ENCODE measurements at regions not wholly inside any gene's neighbourhood (a gene's known extent, or its start where the extent isn't known, plus 50 kb on each side); places are given as distances from the start of the nearest gene placed in this dataset.

- no peak for TF ChIP-seq CTCF (IDR thresholded peaks at IDR 0.05; ENCODE audit: insufficient read depth, missing control alignments)
- DNase-seq (ENCODE audit: insufficient read length, low spot score), result no peak
- no peak for FAIRE-seq
Measured at GRCh38 chr12:25372002-25372401, 121.3 kb upstream of the KRAS start.

- peak; percentile 60 for FAIRE-seq
- no peak for DNase-seq (ENCODE audit: insufficient read length, low spot score)
Measured at GRCh38 chr12:25368557-25368956, 117.8 kb upstream of the KRAS start.

GRCh38 chr12:25366122-25366521 lies 115.4 kb upstream of the KRAS start:
- no peak for TF ChIP-seq CTCF (IDR thresholded peaks at IDR 0.05; ENCODE audit: insufficient read depth, missing control alignments)
- DNase-seq (ENCODE audit: insufficient read length, low spot score) (no peak), FAIRE-seq (no peak)

More at GRCh38 chr12:25368557-25368956, 117.8 kb upstream of the KRAS start:
- TF ChIP-seq CTCF (IDR thresholded peaks at IDR 0.05; ENCODE audit: insufficient read depth, missing control alignments), result no peak

GRCh38 chr12:25365340-25365730 lies 114.6 kb upstream of the KRAS start:
- no peak for TF ChIP-seq CTCF (IDR thresholded peaks at IDR 0.05; ENCODE audit: insufficient read depth, missing control alignments)
- no peak for DNase-seq (ENCODE audit: insufficient read length, low spot score)
- FAIRE-seq, result no peak

GRCh38 chr12:25364529-25365339 lies 114.0 kb upstream of the KRAS start:
- no peak for FAIRE-seq
- no peak for TF ChIP-seq CTCF (IDR thresholded peaks at IDR 0.05; ENCODE audit: insufficient read depth, missing control alignments)
- DNase-seq (ENCODE audit: insufficient read length, low spot score), result no peak

- FAIRE-seq, result no peak
- TF ChIP-seq CTCF (IDR thresholded peaks at IDR 0.05; ENCODE audit: insufficient read depth, missing control alignments), result no peak
- no peak for DNase-seq (ENCODE audit: insufficient read length, low spot score)
Measured at GRCh38 chr12:25362646-25363045, 111.9 kb upstream of the KRAS start.

- DNase-seq (ENCODE audit: insufficient read length, low spot score) (no peak), FAIRE-seq (no peak)
- no peak for TF ChIP-seq CTCF (IDR thresholded peaks at IDR 0.05; ENCODE audit: insufficient read depth, missing control alignments)
Measured at GRCh38 chr12:25361511-25361910, 110.8 kb upstream of the KRAS start.
